ENCODE measurements at regions not wholly inside any gene's neighbourhood (a gene's known extent, or its start where the extent isn't known, plus 50 kb on each side); places are given as distances from the start of the nearest gene placed in this dataset.

DNA sequence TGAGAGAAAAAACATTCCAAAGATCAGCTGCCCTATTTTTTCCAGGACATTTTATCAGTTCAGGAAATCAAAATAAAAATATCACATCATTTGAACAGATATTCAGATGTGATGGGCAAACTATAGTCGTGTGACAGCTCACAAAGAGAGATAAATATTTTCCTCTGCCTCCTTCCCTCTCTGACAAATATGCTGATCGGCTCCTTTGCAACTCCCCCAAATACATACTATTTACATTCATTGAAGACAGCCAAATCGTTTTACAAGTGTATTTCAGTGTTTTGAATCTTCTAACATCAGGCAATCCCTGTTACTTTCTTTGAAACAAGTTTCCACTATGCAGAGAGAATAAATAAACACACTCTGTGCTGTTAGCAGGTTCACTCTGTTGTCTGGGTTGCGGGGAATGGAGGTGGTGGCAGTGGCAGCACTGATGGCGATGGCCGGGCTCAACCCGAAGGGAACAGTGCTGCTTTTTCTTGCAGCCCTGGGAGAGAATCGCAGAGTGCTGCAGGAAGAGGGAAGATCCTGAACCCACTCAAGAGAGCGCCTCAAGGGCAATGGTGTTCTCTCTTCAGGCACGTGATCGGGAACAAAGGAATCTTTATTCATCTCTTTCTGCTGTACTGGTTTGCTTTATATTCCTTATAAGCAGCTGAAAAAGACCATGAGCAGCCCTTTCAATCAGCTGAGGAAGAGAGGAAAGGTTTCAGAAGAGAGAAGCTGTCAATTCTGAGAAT is 142.5 kb downstream of the PHLDA1 start:
- H3K27ac ChIP-seq, result no peak overlapping the region
- TF ChIP-seq, protein P1, sequence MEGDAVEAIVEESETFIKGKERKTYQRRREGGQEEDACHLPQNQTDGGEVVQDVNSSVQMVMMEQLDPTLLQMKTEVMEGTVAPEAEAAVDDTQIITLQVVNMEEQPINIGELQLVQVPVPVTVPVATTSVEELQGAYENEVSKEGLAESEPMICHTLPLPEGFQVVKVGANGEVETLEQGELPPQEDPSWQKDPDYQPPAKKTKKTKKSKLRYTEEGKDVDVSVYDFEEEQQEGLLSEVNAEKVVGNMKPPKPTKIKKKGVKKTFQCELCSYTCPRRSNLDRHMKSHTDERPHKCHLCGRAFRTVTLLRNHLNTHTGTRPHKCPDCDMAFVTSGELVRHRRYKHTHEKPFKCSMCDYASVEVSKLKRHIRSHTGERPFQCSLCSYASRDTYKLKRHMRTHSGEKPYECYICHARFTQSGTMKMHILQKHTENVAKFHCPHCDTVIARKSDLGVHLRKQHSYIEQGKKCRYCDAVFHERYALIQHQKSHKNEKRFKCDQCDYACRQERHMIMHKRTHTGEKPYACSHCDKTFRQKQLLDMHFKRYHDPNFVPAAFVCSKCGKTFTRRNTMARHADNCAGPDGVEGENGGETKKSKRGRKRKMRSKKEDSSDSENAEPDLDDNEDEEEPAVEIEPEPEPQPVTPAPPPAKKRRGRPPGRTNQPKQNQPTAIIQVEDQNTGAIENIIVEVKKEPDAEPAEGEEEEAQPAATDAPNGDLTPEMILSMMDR (conservative IDR thresholded peaks at IDR 0.05; ENCODE audit: low read depth), result no peak
- no peak for DNase-seq (ENCODE audit: low spot score)
- CTCF ChIA-PET, result no interaction called here
- POLR2A ChIA-PET (ENCODE audit: low non-redundant PET), result no interaction called here

DNA sequence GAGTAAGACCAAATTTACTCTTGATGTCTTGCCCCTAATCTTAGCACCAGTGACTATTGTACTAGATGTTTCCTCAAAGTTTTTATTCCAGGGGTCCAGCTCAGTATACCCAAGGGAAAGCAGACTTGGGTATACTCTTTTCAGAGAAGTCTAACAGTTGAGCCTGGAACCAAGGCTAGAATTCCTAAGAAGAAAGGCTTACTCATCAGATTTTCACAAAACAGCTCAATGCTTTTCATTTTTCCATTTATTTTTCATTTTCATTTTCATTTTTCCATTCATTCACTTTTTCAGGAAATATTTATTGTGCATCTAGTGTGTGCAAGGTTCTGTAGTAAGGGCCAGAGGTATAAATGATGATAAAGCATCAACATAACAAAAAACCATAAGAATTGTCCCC is 143.2 kb downstream of the PHLDA1 start:
- TF ChIP-seq, protein P1 (conservative IDR thresholded peaks at IDR 0.05; ENCODE audit: low read depth), result no peak
- H3K27ac ChIP-seq, result no peak overlapping the region
- DNase-seq (ENCODE audit: low spot score), result no peak
- ChIA-PET POLR2A (ENCODE audit: low non-redundant PET) (no interaction called here), CTCF (interaction anchor here (0.7 kb wide), 1 partner anchor 71 kb away, joined by 3 read pairs; no protein-coding TSS in a partner anchor)

DNA sequence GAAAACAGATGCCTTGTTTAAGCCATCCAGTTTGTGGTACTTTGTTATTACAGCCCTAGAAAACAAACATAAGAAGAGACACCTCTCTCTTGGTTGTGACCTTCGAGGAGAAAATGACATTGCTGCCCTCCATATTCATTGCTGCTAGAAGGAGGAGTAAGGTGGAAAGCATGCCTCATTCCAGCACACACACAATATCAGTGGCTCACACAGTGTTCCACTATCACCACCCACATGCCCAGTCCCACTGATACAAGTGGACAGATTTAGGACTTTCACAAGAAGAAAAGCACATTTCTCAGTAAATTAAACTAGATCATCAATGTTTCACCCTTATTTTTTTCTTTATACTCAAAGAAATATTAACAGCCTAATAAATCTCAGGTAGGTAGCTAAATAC is 143.6 kb downstream of the PHLDA1 start:
- CTCF ChIA-PET, result interaction anchor here (0.7 kb wide), 1 partner anchor 71 kb away, joined by 3 read pairs; no protein-coding TSS in a partner anchor
- TF ChIP-seq, protein P1 (conservative IDR thresholded peaks at IDR 0.05; ENCODE audit: low read depth), result no peak
- POLR2A ChIA-PET (ENCODE audit: low non-redundant PET), result no interaction called here
- no peak for DNase-seq (ENCODE audit: low spot score)
- H3K27ac ChIP-seq, result no peak overlapping the region

DNA sequence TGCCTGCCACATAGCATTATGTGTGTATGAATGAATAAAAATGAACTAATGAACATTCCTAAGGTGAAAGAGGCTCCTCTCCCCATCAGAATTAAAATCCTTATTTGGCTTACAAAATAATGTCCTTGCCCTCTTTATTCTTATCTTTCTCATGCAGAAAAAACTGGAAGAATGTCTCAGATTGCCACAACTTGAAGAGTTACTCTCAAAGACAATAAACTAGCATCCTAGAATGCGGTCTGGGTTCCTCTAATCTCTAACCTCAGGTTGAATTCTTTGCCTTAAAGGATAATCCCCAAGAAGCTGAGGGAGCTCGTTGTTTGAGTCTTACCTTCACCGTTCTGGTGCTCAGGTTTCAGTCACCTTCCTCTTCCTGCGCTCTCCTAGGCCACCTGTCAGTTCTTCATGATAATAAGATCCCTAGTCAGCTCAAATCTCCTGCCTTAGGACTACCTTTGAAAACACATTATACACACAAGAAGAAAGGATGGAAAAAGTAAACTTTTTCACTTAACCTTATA is 147.1 kb downstream of the PHLDA1 start:
- H3K27ac ChIP-seq, result no peak overlapping the region
- ChIA-PET CTCF (no interaction called here), POLR2A (ENCODE audit: low non-redundant PET) (no interaction called here)
- no peak for DNase-seq (ENCODE audit: low spot score)
- TF ChIP-seq, protein P1 (conservative IDR thresholded peaks at IDR 0.05; ENCODE audit: low read depth), result no peak

DNA sequence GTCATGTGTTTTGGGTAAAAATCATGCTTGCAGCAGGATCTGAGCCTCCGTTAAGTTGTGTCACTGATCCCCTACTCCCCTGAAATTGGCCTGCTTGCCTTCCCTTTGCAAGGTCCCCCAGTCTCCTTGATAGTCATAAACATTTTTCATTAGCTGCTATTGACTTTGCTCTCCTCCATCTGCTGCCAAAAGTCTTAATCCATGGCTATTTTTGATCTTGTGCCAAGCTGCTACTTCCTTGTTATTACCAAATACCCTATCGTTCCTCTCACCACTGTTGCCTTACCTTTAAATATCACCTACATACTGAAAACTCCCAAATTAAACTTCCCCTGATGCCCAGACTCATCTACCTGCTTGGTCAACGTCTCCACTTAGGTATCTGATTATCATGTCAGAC is 148.3 kb downstream of the PHLDA1 start:
- CTCF ChIA-PET, result no interaction called here
- DNase-seq (ENCODE audit: low spot score), result no peak
- POLR2A ChIA-PET (ENCODE audit: low non-redundant PET), result no interaction called here
- H3K27ac ChIP-seq, result no peak overlapping the region
- TF ChIP-seq, protein P1 (conservative IDR thresholded peaks at IDR 0.05; ENCODE audit: low read depth), result no peak

DNA sequence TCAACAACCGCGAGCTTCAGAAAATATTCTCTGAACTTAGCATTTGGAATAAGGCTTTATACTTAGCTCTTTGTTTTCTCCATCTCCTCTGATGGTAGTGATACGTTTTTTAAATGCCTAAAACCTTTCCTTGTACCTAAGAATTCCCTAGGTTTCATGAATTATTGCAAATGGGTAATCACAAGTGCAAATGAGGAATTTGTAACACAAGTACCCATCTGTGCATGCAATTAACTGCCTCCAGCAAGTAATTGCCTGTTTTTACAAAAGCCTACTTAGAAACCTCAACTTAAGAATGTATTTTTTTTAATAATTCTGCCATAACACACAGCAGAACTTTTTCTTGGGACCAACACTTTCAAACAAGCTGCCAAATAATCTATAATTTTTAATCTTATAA is 149.2 kb downstream of the PHLDA1 start:
- DNase-seq (ENCODE audit: low spot score), result no peak
- ChIA-PET CTCF (interaction anchor here (0.6 kb wide), 1 partner anchor 98 kb away, joined by 3 read pairs; no protein-coding TSS in a partner anchor), POLR2A (ENCODE audit: low non-redundant PET) (no interaction called here)
- H3K27ac ChIP-seq, result no peak overlapping the region
- TF ChIP-seq, protein P1 (conservative IDR thresholded peaks at IDR 0.05; ENCODE audit: low read depth), result no peak

Data from RWPE1 (cell line).